ENCODE measurements at regions not wholly inside any gene's neighbourhood (a gene's known extent, or its start where the extent isn't known, plus 50 kb on each side); places are given as distances from the start of the nearest gene placed in this dataset.

DNA sequence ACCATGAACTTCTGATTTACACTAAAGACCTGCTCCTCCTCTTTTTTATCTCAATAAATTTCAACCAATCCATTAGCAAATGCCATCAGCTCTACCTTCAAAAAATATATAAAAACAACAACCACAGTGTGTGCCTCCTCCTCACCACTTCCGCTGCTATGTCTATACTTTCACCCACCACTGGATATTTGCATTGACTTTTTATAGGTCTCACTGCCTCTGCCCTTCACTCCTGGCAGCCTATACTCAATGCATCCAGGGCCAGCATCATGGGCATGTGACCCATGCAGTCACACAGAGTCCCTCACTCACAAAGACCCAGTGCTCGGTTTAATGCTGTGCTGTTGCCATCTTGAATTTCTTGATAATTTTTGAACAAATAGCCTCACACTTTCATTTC lies 53.5 kb upstream of the CCDC54 start:
- DNase-seq, result no peak

DNA sequence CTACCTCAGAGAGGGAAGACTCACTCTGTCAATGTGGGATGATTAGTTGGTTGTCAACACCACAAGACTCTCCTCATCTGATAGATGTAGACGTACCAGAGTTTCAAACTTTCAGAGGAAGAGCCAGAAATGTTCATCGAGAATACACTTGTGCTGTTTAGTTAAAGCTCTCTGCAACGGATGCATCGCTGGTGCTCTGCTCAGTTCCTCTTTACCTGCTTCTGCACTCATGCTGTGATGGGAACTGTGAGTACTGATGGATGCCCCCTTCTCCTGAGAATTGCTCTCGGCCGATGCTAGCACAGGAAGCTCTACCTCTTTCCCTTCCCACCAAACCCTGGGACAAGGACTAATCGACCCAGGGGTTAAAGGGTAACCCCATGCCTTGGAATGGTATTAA lies 51.8 kb upstream of the CCDC54 start:
- no peak for DNase-seq

Data from CD4-positive, alpha-beta T cell treated with Interleukin-1 beta for 1 hour (primary cell).